ENCODE measurements at regions not wholly inside any gene's neighbourhood (a gene's known extent, or its start where the extent isn't known, plus 50 kb on each side); places are given as distances from the start of the nearest gene placed in this dataset.
"Not testable (repeated sequence)": the region's sequence is repeated elsewhere in the genome, so short reads cannot be mapped to it uniquely, and the experiment has no call there.

GRCh38 chr3:130184152-130185024 lies 102.8 kb downstream of the ALG1L2 start:
- TF ChIP-seq CTCF (conservative IDR thresholded peaks at IDR 0.05; ENCODE audit: low read depth in 2 of 2); REST (IDR thresholded peaks at IDR 0.05; ENCODE audit: unreplicated experiment); JUNB (IDR thresholded peaks at IDR 0.05; ENCODE audit: unreplicated experiment); STAT1 (IDR thresholded peaks at IDR 0.05; ENCODE audit: unreplicated experiment); EZH2 (IDR thresholded peaks at IDR 0.05; ENCODE audit: low read depth, unreplicated experiment); POLR2AphosphoS5 (IDR thresholded peaks at IDR 0.05; ENCODE audit: low read depth); ETS1 (IDR thresholded peaks at IDR 0.05); ZNF331 (CRISPR knock-in tag; IDR thresholded peaks at IDR 0.05; ENCODE audit: low read depth): not testable (repeated sequence)

All from GM23338 (cell line).